Liver (tissue), 8 donors: ENCODE measurements at regions not wholly inside any gene's neighbourhood (a gene's known extent, or its start where the extent isn't known, plus 50 kb on each side); places are given as distances from the start of the nearest gene placed in this dataset.

Source experiments
- DNase-seq: peaks from one replicate; pipeline ENCODE4 v3.0.0-alpha.2; 2017; ENCODE audit warnings: low spot score
- H3K27ac ChIP-seq, 2 donors: one replicate each; pipeline ENCODE4 v1.7.0; 2013; ENCODE audit warnings: inconsistent platforms in 2 of 2, low read length in 2 of 2, control low read depth in 1 of 2, low read depth in 1 of 2, mild to moderate bottlenecking in 1 of 2
- H3K27me3 ChIP-seq, 4 donors: one replicate each; pipeline versions ENCODE4 v1.6.1 to v1.7.0; 2013; ENCODE audit warnings: low read length in 3 of 4, inconsistent platforms in 1 of 4, mild to moderate bottlenecking in 1 of 4, moderate library complexity in 1 of 4; ENCODE audit not compliant: control insufficient read depth in 4 of 4, insufficient read depth in 4 of 4
- H3K36me3 ChIP-seq, 4 donors: one replicate each; pipeline versions ENCODE4 v1.6.1 to v1.7.0; 2013; ENCODE audit warnings: low read length in 3 of 4, mild to moderate bottlenecking in 3 of 4, low read depth in 1 of 4, moderate library complexity in 1 of 4; ENCODE audit not compliant: control insufficient read depth in 4 of 4, insufficient read depth in 3 of 4
- H3K4me1 ChIP-seq, 4 donors: one replicate each; pipeline versions ENCODE4 v1.6.1 to v1.7.0; 2013; ENCODE audit warnings: low read length in 3 of 4, mild to moderate bottlenecking in 3 of 4, moderate library complexity in 1 of 4; ENCODE audit not compliant: control insufficient read depth in 4 of 4, insufficient read depth in 4 of 4
- H3K4me3 ChIP-seq, 3 donors: one replicate each; pipeline versions ENCODE4 v1.6.1 to v1.7.0; 2013; ENCODE audit warnings: low read length in 3 of 3, control low read depth in 1 of 3, low read depth in 1 of 3, mild to moderate bottlenecking in 1 of 3
- H3K9ac ChIP-seq, 2 donors: one replicate each; pipeline ENCODE4 v1.7.0; 2013; ENCODE audit warnings: low read length in 2 of 2, mild to moderate bottlenecking in 2 of 2, moderate library complexity in 2 of 2, control low read depth in 1 of 2, low read depth in 1 of 2
- H3K9me3 ChIP-seq, 4 donors: one replicate each; pipeline versions ENCODE4 v1.6.1 to v1.7.0; 2013; ENCODE audit warnings: low read length in 3 of 4; ENCODE audit not compliant: control insufficient read depth in 4 of 4
- ATF3 ChIP-seq: IDR thresholded peaks from 2 replicates; pipeline ENCODE4 v1.6.1; 2016; ENCODE audit warnings: antibody characterized with exemption
- CTCF ChIP-seq: fragments of 150-350 bp; IDR thresholded peaks from 2 replicates; pipeline ENCODE4 v1.5.1; 2017; ENCODE audit warnings: improper control_type of control experiment, low read depth, low read length; ENCODE audit not compliant: missing input control
- EGR1 ChIP-seq, 2 donors: IDR thresholded peaks; 2 replicates each; pipeline ENCODE4 v1.6.1; 2016 to 2018; ENCODE audit warnings: antibody characterized with exemption in 2 of 2, low read depth in 2 of 2
- FOXA1 ChIP-seq: IDR thresholded peaks from 2 replicates; pipeline ENCODE4 v1.6.1; 2016; ENCODE audit warnings: antibody characterized with exemption
- FOXA2 ChIP-seq: IDR thresholded peaks from 2 replicates; pipeline ENCODE4 v1.6.1; 2016; ENCODE audit warnings: antibody characterized with exemption
- GABPA ChIP-seq, 2 donors: IDR thresholded peaks in 1 of 2; conservative IDR thresholded peaks in 1 of 2; 2 replicates each; pipeline ENCODE4 v1.6.1; 2016; ENCODE audit warnings: antibody characterized with exemption in 2 of 2, mild to moderate bottlenecking in 1 of 2, moderate library complexity in 1 of 2
- HNF4A ChIP-seq, 2 donors: conservative IDR thresholded peaks; 2 replicates each; pipeline ENCODE4 v1.6.1; 2016; ENCODE audit warnings: antibody characterized with exemption in 2 of 2, mild to moderate bottlenecking in 2 of 2
- JUND ChIP-seq, 2 donors: IDR thresholded peaks; 2 replicates each; pipeline ENCODE4 v1.6.1; 2016; ENCODE audit warnings: antibody characterized with exemption in 2 of 2
- MAX ChIP-seq: IDR thresholded peaks from 2 replicates; pipeline ENCODE4 v1.6.1; 2016; ENCODE audit warnings: antibody characterized with exemption
- NR2F2 ChIP-seq: IDR thresholded peaks from 2 replicates; pipeline ENCODE4 v1.6.1; 2016; ENCODE audit warnings: antibody characterized with exemption
- RAD21 ChIP-seq, 2 donors: IDR thresholded peaks; 2 replicates each; pipeline ENCODE4 v1.6.1; 2016; ENCODE audit warnings: antibody characterized with exemption in 2 of 2, mild to moderate bottlenecking in 2 of 2
- REST ChIP-seq: IDR thresholded peaks from 2 replicates; pipeline ENCODE4 v1.6.1; 2016; ENCODE audit warnings: antibody characterized with exemption, mild to moderate bottlenecking
- RXRA ChIP-seq, 2 donors: IDR thresholded peaks; 2 replicates each; pipeline ENCODE4 v1.6.1; 2017 to 2018; ENCODE audit warnings: antibody characterized with exemption in 2 of 2, mild to moderate bottlenecking in 1 of 2
- SP1 ChIP-seq: IDR thresholded peaks from 2 replicates; pipeline ENCODE4 v1.6.1; 2018; ENCODE audit warnings: antibody characterized with exemption, mild to moderate bottlenecking
- TAF1 ChIP-seq: conservative IDR thresholded peaks from 2 replicates; pipeline ENCODE4 v1.6.1; 2016; ENCODE audit warnings: antibody characterized with exemption, mild to moderate bottlenecking
- YY1 ChIP-seq: IDR thresholded peaks from 2 replicates; pipeline ENCODE4 v1.6.1; 2016; ENCODE audit warnings: antibody characterized with exemption, mild to moderate bottlenecking
- ZBTB33 ChIP-seq: IDR thresholded peaks from 2 replicates; pipeline ENCODE4 v1.6.1; 2016; ENCODE audit warnings: antibody characterized with exemption
- WGBS: extraction: QIAGEN DNeasy Blood & Tissue Kit; methylation state at CpG from one replicate; pipeline ENCODE4 v1.1.7; 2013; 5-methylcytosine and 5-hydroxymethylcytosine counted together
- donor health status: healthy.
- donor health status: healthy.
- donor health status: healthy.
- donor health status: healthy.
- donor health status: healthy.

GRCh38 chr7:125122173-125122572 is 192.5 kb upstream of the POT1 start:
- Histone ChIP-seq H3K36me3 (no peaks in the 10 kb centered on the region), H3K4me1 (no peaks in the 10 kb centered on the region), H3K9me3 (no peaks in the 10 kb centered on the region), H3K4me3 (no peak overlapping the region), H3K9ac (no peak overlapping the region), H3K27me3 (no peaks in the 10 kb centered on the region), H3K27ac (no peak overlapping the region)
- no peak for DNase-seq
- no peak for TF ChIP-seq YY1
- no peak for TF ChIP-seq FOXA1
- TF ChIP-seq TAF1 = no peak
- no peak for TF ChIP-seq HNF4A (conservative IDR thresholded peaks at IDR 0.05)
- no peak for TF ChIP-seq REST
- TF ChIP-seq MAX = no peak
- TF ChIP-seq RAD21 (IDR thresholded peaks at IDR 0.05) = no peak
- no peak for TF ChIP-seq RXRA (IDR thresholded peaks at IDR 0.05)
- no peak for TF ChIP-seq CTCF
- TF ChIP-seq JUND (IDR thresholded peaks at IDR 0.05) = no peak
- no peak for TF ChIP-seq GABPA (IDR thresholded peaks at IDR 0.05 in 1 of 2, conservative IDR thresholded peaks at IDR 0.05 in 1 of 2)
- no peak for TF ChIP-seq NR2F2
- TF ChIP-seq FOXA2 = no peak
- TF ChIP-seq ATF3 = no peak
- TF ChIP-seq SP1 = no peak
- WGBS = 66% methylated on average over 2 of the region's 2 CpGs

- Histone ChIP-seq H3K9me3 (no peaks in the 10 kb centered on the region), H3K27me3 (no peaks in the 10 kb centered on the region), H3K4me1 (no peaks in the 10 kb centered on the region), H3K4me3 (no peak overlapping the region), H3K36me3 (no peaks in the 10 kb centered on the region), H3K27ac (no peak overlapping the region), H3K9ac (no peak overlapping the region)
- TF ChIP-seq YY1 (no peak), CTCF (no peak), EGR1 (IDR thresholded peaks at IDR 0.05; ENCODE audit: low read depth in 2 of 2) (no peak), FOXA1 (no peak), TAF1 (no peak), HNF4A (conservative IDR thresholded peaks at IDR 0.05) (no peak), FOXA2 (no peak), ZBTB33 (no peak)
- DNase-seq = no peak
- WGBS = 52% methylated on average over 4 of the region's 4 CpGs
Measured at GRCh38 chr7:125119559-125120115, 190.0 kb upstream of the POT1 start.
